ENCODE measurements at regions not wholly inside any gene's neighbourhood (a gene's known extent, or its start where the extent isn't known, plus 50 kb on each side); places are given as distances from the start of the nearest gene placed in this dataset.

DNA sequence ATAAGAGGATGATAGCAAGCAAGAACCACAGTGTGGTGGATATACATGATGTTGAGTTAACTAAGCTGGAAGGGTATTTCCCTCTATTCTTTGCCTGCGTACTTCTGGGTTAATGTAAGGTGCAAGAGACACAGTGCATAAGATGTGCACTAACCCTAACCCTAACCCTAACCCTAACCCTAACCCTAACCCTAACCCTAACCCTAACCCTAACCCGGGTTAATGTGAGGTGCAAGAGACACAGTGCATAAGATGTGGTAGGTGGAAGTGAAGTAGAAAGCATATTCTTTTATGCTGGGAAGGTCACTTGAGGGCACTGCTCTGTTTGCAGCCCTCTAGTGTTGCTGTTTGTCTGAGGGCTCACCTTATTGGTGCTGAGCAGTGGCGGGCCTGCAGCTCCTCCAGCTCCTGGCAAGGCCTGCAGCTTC is 181.5 kb upstream of the ITGA4 start:
- Histone ChIP-seq H3K27ac (no peak overlapping the region), H3K4me3 (no peak overlapping the region)

DNA sequence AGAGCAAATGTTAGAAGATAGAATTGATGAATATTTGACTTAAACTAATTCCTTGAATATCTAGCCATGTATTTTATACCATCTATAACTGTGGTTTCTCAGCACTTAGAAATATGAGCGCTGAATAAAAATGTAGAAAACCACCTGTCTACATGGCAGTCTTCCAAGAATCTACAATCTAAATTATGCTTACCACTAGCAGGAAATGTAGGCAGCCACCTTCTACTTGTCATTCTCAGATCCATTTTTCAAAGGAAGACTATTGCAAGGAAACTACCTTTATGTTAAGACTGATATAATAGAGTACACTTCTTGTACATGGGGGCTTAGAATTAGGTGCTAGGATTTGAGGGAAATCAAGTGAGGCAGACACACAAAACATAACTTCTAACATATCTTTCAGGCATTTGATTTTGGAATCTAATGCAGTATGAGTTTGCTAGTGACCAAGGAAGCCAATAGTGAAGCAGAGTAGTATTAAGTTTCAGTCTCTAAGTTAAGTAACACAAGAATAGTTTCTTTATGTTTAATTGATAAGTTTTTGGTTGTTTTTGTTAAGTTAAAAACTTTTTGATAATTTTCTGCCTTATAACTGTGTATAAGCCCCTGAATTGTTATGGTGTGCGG is 175.9 kb upstream of the ITGA4 start:
- no peak overlapping the region for H3K27ac ChIP-seq
- no peak overlapping the region for H3K4me3 ChIP-seq

DNA sequence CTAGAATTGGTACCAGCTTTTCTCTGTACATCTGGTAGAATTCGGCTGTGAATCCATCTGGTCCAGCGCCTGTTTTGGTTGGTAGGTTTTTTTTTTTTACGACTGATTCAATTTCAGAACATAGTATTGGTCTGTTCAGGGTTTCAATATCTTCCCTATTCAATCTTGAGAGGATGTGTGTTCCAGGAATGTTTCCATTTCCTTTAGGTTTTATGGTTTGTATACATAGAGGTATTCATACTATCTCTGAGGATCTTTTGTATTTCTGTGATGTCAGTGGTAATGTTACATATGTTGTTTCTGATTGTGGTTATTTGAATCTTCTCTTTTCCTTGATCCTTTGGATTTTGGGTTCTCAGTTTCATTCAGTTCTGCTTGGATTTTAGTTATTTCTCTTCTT is 172.1 kb upstream of the ITGA4 start:
- no peak overlapping the region for H3K27ac ChIP-seq
- no peak overlapping the region for H3K4me3 ChIP-seq

DNA sequence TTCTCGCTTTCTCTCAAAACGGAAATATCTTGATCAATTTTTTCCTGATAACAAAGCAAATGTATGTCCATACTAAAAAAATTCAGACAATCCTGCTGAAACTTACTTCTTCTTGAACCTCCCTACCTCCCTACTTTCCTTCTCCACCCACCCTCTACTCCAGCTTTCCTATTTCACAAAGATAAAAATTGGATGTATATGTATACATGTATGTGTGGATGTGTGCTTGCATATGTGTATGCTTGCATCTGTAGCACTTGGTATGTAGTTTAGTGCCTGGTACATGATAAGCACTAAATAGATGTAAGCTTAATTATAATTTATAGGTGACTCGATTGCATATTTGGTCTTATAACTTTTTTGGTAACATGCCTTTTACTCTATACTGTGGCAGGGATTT is 167.5 kb upstream of the ITGA4 start:
- no peak overlapping the region for H3K4me3 ChIP-seq
- no peak overlapping the region for H3K27ac ChIP-seq

DNA sequence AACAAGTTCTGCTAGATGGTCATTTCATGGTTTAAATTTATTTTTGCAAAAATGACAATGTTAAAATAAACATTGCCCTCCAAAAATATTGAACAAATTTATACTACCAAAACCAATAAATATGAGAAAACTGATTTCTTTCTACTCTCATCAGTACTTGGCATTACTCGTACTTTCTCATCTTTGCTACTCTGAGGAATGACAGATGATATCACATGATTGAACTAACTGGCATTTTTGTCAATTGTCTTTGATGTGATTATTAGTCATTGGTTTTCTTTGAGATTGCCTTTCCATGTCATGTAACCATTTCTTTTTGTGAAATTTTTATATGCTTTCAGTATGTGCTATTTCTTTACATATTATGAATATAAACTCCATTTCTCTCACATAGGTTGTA is 167.0 kb upstream of the ITGA4 start:
- no peak overlapping the region for H3K4me3 ChIP-seq
- no peak overlapping the region for H3K27ac ChIP-seq

DNA sequence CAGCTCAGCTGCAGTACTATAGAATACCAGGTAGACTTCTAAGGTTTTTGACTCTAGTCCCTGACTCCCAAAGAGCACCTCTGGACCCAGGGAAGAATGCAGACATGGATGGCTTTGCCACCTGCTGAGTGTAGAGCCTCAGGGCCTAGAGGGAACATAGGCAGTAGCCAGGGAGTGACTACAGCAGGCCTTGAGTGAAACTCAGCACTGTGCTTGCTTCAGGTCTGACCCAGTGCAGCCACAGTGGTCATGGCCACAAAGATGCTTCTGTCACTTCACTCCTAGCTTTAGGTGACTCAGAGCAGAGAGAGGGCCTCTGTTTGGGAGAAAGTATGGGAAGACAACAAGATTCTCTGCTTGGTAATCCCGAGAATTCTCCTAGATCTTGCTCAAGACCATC is 162.2 kb upstream of the ITGA4 start:
- Histone ChIP-seq H3K4me3 (no peak overlapping the region), H3K27ac (no peak overlapping the region)

DNA sequence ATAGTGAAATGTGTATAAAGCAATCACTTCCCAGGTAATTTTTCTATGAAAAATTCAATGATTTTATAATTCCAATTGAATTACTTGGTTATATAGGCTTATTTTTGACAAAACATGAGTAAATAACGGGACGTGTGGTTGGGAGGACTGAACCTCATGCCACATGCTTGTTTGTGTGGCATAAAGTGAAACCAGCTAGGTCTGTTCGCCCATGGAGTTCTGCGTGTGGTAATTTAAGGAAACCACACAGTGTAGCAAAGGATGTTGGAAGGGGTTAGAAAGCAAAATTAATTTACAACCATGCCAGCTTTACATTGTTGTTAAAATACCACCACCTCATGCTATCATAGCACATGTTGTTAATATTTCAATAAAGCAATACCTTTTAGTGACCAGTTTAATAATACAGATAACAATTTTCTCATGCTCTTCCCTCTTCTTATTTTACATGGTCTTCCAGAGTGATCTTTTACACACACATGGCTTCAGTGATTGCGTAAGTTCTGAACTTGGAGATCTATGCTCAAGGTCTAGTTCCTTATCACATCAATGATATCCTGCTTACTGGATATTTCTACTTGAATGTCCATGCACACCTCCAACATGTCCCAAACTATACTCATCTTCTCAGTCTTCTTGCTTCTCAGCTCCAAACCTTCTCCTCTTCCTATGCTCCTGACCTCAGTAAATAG is 156.4 kb upstream of the ITGA4 start:
- no peak overlapping the region for H3K4me3 ChIP-seq
- H3K27ac ChIP-seq, result no peak overlapping the region

DNA sequence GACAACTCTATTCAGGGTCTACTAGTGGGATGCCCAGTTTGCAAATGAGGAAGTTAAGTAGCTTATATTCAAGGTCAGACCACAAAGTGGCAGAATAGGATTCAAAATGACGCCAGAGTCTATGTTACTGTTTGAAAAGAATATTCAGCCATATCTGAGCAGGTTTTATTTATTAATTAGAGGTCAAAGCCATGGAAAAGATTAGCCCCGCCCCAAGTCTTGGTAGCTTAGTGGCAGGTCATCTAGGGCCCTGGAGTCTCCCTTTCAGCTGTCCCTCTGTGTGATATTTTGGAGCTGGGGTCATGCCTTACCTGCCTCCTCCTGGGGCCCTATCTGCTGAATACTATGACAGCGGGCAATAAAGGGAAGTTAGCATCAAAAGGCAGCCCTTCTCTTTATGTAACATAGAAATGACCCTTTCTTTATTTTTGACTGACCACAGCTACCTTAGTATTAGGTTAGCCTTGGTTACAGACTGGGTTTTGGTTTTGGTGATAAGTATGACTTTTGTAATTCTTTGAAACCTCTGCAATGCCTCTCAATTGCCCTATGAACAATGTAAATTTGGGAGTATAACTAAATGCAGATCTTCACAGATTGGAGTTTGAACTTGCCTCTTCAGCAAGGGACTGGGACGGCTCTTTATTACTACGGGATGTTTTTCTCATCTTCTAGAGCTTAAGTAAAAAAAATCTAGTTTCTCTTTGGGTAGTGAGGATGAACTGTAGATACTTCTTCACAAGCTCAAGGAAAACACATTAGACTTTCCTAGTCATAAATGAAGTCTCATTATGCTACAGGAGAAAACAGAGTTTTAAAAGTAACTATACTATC is 153.0 kb upstream of the ITGA4 start:
- peak overlapping the region in 6 of 21 experiments; percentile 47 to 83 (median 70) for H3K27ac ChIP-seq

DNA sequence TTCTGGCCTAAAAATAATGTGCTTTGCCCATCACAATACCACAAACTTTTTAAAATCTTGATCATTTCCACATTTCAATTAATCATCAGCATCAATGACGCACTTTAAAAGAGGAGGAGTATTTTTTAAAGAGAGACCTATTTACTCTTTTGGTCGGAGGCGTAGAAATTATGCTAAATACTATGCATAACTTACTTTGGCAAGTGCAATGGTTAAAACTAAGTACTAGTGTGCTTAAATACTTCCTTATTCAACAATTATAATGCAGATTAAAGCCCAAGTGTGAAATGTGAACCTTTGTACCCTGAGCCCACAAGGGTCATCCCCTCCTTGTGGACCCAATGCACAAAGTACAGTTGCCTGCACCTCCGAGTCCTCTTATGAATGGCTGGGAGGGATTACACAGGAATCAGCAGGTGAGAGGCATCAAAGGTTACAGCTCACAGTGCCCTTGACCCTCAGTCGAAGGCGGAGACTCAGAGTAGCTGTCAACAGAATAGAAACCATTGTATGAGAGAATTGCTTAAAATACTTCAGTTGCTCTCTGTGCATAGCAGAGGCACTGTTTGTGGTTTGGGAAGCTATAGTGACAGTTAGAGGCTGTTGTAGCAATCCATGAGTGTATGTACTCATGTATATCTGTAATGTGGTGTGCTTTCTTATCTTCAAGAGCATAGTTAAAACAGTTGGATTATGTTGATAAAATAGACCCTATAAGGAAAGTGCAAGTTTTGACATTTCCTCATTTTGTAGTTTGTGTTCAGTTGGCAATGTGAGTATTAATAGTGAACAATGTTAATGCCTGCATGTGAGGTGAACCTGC is 151.7 kb upstream of the ITGA4 start:
- Histone ChIP-seq H3K4me3 (no peak overlapping the region), H3K27ac (peak overlapping the region in 10 of 21 experiments; percentile 13 to 83 (median 68))

More for the DNA sequence above, 153.0 kb upstream of the ITGA4 start:
- no peak overlapping the region for H3K4me3 ChIP-seq

DNA sequence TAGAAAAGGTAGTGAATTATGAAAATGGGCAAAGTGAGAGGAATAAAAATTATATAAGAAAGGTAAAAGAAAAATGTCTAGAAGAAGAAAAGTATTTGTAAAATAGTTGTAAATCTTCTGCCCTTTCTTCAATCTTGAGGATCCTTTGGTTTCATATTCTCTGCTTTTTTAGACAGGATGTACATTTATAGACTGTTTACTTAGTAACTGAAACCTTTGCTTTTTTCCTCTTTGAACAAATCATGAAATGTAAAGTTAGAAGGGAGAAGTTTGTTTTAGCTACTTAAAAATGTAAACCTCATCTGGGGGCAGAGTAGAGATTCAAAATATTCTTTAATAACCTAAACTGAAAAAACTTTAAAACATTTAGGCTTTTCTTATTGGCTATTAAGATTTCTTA is 150.4 kb upstream of the ITGA4 start:
- Histone ChIP-seq H3K4me3 (no peak overlapping the region), H3K27ac (peak overlapping the region in 9 of 21 experiments; percentile 13 to 83 (median 71))

DNA sequence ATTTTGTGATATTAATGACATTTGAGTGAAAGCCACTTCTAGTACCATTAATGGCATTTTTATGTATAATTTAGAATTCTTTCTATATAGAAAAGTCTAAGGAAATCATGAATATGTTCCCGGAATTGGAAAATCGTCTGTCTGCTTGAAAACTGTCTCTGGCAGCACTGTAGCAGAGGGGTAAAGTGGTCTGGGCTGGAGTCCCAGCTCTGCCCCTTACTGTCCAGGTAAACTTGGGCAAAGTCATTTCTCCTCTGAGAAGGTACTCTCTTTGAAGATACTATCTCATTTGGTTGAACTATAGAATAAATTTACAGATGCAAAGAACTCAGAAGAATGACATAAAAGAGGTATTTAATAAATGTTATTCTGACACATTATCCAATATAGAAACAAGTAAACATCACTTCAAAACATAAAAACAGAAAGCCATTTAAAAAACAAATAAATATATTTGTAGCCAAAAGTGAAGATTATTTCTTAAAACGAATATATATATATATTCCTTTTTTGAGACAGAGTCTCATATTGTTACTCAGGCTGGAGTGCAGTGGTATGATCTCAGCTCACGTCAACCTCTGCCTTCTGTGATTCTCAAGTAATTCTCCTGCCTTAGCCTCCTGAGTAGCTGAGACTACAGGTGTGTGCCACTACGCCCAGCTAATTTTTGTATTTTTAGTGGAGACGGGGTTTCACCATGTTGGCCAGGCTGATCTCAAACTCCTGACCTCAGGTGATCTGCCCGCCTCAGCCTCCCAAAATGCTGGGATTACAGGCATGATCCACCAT is 149.8 kb upstream of the ITGA4 start:
- H3K4me3 ChIP-seq, result no peak overlapping the region
- H3K27ac ChIP-seq, result peak overlapping the region in 9 of 21 experiments; percentile 13 to 83 (median 71)

DNA sequence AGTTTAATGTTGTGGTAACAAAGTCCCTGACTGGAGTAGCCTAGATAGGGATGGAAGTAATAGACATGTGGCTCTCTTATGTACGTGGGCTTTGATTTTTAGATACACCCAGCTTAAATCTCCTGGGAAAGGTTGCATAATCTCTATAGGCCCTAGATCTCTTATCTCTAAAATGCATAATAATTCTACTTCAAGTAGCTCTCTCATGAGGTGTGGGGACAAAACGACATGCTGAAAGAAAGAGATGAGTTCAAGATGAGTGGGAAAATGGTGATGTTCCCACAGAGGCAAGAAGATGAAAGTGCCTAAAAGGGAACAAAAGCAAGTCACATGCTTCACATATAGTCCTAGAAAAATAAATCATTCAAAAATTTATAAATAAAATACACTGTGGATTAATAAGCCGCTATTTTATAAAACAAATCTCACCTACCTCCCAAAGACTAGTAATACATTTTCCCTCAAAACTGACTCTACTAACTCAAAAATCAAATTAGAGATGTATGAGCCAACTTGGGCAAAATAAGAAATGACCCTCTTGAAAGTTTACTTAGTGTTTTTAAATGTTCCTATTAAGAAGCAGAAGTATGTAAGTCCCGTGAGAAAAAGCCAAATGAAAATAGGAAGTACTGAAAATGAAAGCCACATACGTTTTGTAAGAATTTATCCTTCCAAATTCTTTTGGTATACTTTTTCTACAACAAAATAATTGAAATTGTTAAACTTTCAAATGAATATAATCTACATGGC is 148.2 kb upstream of the ITGA4 start:
- no peak overlapping the region for H3K4me3 ChIP-seq
- peak overlapping the region in 11 of 21 experiments; percentile 1 to 83 (median 67) for H3K27ac ChIP-seq

DNA sequence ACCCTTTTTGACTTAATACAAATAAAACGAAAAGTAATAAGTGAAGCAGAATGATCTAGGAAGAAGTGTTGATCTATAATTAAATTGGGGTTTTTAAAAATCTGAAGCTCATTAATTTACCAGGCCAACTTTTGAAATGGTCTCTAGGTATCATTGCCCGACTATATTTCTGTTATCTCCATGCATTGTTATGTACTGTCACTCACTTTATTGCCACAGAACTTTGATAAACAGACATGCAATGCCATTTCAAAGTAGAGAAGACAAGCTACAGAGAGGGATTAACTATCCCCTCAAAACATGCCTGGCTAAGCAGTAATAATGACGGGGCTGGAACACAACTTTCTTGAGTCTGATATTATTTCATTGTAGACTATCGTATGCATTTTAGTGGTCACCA is 147.6 kb upstream of the ITGA4 start:
- Histone ChIP-seq H3K27ac (peak overlapping the region in 11 of 21 experiments; percentile 1 to 83 (median 67)), H3K4me3 (no peak overlapping the region)

DNA sequence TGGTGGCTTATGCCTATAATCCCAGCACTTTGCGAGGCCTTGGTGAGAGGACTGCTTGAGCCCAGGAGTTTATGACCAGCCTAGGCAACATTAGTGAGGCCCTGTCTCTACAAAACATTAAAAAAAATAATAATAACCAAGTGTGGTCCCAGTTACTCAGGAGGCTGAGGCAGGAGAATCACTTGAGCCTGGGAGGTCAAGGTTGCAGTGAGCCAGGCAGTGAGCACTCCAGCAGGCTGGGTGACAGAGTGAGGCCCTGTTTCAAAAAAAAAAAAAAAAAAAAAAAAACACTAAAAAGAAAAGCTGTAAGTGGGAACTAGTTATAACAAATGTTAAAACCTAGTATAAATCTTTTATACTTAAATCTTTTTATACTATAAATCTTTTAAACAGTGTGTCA is 146.2 kb upstream of the ITGA4 start:
- H3K27ac ChIP-seq, result peak overlapping the region in 2 of 21 experiments; percentile 60 to 69

DNA sequence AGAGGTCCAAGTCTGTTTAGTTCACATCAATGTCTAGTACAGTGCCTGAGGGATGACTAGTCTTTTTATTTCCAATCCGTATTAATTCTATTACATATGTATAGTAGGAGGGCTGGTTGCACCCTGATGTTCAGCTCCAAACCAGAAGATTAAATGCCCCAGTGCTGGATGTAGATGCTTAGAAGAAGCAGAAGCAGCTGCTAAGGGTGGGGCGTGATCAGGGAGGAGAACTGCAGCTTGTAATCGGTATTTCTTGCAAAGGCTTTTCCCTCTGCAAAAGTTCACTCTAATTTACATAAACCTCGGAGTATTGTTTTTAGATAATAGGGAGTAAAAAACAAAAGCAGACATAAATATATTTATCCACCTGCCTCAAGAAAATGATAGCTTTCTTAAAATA is 145.3 kb upstream of the ITGA4 start:
- H3K27ac ChIP-seq, result peak overlapping the region in 7 of 21 experiments; percentile 5 to 69 (median 33)
- H3K4me3 ChIP-seq, result no peak overlapping the region

More for the DNA sequence above, 146.2 kb upstream of the ITGA4 start:
- no peak overlapping the region for H3K4me3 ChIP-seq

DNA sequence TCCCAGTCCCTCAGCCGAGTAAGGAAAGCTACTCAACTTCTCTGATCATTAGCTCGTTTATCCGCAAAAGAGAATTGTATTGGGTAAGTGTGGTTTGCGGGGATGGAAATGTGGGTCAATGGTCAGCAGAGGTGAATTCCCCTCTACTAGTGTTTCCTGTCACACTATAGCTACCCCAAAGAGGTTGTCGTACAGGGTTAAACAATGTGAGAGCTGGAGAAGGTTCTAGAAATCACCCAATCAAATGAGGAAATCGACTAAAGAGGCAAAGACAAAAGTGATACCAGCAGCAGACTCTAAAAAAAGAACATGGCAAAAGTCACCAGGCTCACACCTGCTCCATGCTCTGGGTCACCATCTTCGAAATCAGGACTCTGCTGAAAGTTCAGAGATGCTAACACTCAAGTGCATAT is 144.7 kb upstream of the ITGA4 start:
- peak overlapping the region in 9 of 21 experiments; percentile 2 to 69 (median 36) for H3K27ac ChIP-seq
- H3K4me3 ChIP-seq, result no peak overlapping the region

DNA sequence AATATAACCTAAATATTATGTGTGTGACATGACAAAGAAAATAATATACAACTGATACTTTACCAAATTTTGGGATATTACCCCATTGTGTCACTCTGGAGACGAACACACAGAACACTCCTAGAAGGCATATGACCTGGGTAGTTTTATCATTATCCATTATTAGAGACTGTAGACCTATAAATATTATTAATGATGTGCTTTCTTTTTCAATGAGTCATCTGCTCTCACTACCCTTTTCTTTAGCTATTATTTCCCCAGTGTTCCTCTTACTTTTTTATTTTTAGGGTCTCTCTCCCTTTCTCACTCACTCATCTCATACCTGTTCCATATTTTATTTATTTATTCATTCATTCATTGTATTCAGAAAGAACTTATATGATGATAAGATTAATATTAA is 143.3 kb upstream of the ITGA4 start:
- Histone ChIP-seq H3K4me3 (no peak overlapping the region), H3K27ac (peak overlapping the region in 1 of 21 experiments; percentile 24)

DNA sequence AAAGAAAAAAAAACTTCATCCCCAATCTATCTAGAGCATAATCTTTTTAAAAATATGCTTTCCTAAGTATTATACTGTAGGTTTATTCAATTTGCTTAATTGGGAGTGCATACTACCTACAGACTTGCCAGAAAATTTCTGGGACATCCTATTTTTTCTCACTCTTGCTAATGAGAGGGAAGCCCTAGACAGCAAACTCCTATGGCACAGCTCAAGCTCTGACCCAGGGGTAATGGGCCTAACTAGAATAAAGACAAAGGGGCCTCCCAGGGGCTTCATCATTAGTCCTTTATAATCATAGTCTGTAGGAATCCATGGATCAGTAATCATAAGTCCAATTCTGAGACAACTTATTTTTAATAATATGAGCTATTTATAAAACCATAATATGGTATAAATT is 142.6 kb upstream of the ITGA4 start:
- peak overlapping the region in 2 of 21 experiments; percentile 24 to 26 for H3K27ac ChIP-seq
- H3K4me3 ChIP-seq, result no peak overlapping the region

Measured in skin epidermis (tissue), 12 donors.